Neural progenitor cell (in vitro differentiated cells): ENCODE measurements at regions not wholly inside any gene's neighbourhood (a gene's known extent, or its start where the extent isn't known, plus 50 kb on each side); places are given as distances from the start of the nearest gene placed in this dataset.

Experiments used
- CTCF ChIP-seq: fragments of 200-600 bp; sonication (generic); IDR thresholded peaks from 2 replicates; pipeline ENCODE4 v1.5.1; 2017; ENCODE audit warnings: antibody characterized with exemption, mild to moderate bottlenecking
- EZH2 ChIP-seq: fragments of 200-600 bp; sonication (generic); IDR thresholded peaks from 2 replicates; pipeline ENCODE4 v1.6.1; 2017; ENCODE audit warnings: antibody characterized with exemption, mild to moderate bottlenecking, moderate library complexity
- EZH2phosphoT487 ChIP-seq: fragments of 200-600 bp; sonication (generic); IDR thresholded peaks from 2 replicates; pipeline ENCODE4 v1.6.1; 2017; ENCODE audit warnings: antibody characterized with exemption

- TF ChIP-seq CTCF (no peak), EZH2 (no peak), EZH2phosphoT487 (no peak)
Observed at GRCh38 chrX:121433289-121433688, 385.9 kb downstream of the GLUD2 start.
